ENCODE measurements at regions not wholly inside any gene's neighbourhood (a gene's known extent, or its start where the extent isn't known, plus 50 kb on each side); places are given as distances from the start of the nearest gene placed in this dataset.
"Not testable (repeated sequence)": the region's sequence is repeated elsewhere in the genome, so short reads cannot be mapped to it uniquely, and the experiment has no call there.

DNA sequence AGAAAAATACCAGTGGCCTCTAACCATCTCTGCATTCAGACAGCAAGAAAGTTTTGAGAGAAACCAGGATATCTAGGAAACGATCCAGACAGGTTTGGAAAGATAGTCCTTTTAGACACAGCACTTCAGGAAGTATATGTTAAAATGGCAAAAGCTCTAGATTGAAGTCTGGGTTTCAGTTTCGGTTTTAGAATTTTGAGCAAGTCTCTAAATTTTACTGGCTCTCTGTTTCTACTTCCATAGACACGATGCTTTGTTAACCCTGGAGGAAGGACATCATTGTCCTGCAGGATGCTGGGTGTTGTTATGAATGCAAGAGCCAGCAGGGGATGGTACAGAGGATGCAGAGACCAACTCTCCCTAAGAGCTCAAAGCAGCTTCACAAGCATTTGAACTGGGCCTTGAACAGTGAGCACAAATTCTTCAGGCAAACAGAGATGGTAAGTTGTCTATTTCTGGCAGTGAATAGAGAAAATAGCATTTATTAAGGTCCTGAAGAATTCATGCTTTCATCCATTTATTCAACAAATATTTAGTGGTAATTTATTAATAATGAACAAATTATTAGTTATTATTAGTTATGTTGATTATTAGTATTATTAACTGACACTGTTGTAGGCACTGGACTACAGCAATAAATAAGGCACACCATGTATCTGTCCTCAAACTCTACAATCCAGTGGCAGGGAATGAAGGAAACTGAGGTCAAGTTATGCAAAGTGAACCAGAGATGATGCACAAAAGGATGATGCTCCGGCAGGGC lies 152.7 kb upstream of the NRP1 start:
- no peak for DNase-seq

DNA sequence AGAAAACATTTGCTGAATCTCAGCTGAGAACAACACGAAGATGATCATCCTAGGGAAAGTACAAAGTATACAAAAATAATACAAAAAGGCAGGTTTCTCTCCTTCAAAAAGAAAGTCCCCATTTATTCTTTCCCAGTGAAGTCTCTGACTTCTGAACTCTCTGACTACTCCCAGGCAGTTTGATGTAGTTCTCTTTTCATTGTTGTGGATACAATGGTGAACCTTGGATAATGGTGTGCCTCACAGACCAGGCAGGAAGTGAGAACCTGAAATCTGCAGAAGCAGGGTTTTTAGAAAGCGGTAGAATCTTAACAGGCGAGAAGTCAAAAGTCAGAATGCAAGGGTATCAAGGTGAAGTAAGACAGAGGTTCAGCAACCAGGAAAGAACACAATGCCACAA lies 150.8 kb upstream of the NRP1 start:
- DNase-seq: no peak

DNA sequence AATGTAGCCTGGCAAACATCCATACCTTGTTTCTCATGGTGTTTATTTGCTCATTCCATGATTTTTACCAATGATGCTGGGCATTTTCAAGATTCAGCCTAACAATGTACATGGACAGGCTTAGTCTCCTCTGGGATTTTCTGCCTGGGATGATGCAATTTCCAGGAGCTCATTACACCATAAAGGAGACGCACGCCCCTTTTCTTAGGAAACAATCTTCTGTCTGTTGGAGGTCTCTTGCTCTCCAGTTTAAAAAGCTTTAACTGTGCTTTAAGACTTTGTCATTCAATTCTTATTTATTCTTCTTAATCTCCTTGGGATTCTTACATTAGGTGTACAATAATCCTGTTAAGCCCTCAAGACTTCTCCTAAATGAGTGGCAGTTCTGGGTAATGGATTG lies 150.3 kb upstream of the NRP1 start:
- no peak for DNase-seq

DNA sequence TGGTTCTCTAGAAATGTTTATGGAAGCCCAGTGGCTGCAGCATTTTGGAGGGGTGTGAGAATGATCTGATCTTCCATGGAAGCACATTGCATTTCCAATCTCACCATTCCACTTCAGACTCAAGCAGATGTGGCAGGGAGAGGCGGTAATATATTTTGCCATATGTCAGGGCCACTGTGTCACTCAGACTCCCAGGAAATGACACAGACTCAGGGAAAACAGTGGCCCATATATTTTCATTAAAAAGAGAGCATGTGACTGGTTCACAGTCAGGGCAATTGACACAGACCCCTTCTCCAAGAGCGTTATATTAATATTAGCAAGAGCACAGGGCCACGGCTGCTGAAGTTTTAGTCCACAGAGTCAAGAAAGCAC lies 149.3 kb upstream of the NRP1 start:
- no peak for DNase-seq

DNA sequence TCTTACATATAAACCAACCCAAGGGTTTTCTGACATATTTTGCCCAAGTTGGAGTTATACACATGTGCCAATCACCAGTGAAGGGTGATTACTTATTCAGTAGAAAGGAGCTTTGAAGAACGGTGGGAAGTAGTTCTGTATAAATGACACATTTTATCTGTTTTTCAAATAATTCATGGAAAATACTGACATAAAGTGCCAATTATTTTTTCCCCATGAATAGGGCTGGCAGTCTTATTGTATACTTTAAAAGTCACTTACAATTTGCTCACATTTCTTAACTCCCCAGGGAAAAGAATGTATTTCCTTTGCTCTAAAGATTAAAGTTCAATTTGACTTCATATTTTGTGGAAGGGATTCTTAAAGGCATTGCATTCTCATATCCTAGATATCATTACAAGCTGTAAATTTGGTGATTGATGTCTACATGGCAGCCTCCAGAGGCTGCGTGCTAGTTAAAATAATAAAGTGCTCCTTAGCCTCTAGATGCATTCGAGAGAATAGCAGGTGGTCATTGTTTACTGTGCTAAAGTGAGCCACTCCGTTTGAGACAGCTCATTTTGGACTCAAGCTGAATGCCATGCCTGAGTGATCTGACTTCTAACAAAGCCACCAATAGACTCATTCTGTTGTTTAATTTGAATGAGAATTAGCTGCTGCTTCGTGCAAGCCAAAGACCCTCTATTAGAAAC lies 148.8 kb upstream of the NRP1 start:
- no peak for DNase-seq

DNA sequence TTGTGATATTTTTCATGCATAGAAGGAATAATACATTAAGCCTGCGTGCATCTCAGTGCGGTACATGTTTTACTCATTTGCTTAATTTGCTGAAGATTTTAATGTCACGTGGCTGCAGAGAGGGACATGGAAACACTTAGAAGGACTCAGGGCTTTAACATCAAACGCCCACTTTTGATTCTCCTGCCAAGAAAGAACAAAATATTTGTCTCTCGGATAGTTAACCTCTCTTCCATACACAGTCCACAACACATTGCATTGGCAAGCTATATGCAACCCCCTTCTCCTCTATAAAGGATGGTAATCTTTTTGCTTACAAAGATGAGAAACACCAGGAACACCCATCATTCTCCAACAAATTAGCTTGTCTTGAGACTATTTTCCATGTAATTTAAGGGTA lies 148.0 kb upstream of the NRP1 start:
- DNase-seq: no peak

DNA sequence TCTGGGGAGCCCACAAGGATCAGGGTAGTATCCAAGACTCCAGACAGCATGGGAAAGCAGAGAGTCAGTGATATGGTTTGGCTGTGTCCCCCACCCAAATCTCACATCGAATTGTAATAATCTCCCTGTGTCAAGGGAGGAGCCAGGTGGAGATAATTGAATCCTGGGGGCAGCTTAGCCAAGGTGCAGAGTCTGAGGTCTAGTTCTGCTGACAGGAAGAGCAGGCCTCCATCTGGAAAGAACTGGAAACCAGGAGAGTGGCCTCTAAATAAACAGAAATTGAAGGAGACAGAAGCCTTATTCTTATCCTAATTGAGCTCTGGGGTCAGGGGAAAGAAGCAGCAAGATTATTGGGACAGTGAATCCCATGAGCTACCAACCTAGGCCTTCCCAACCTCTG lies 146.7 kb upstream of the NRP1 start:
- no peak for DNase-seq

DNA sequence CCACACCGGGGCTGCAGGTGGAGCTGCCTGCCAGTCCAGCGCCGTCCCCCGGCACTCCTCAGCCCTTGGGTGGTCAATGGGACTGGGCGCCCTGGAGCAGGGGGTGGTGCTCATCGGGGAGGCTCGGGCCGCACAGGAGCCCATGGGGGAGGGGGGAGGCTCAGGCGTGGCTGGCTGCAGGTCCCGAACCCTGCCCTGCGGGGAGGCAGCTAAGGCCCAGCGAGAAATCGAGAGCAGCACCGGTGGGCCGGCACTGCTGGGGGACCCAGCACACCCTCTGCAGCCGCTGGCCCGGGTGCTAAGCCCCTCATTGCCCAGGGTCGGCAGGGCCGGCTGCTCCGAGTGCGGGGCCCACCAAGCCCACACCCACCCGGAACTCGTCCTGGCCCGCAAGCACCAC lies 145.9 kb upstream of the NRP1 start:
- DNase-seq: not testable (repeated sequence)

DNA sequence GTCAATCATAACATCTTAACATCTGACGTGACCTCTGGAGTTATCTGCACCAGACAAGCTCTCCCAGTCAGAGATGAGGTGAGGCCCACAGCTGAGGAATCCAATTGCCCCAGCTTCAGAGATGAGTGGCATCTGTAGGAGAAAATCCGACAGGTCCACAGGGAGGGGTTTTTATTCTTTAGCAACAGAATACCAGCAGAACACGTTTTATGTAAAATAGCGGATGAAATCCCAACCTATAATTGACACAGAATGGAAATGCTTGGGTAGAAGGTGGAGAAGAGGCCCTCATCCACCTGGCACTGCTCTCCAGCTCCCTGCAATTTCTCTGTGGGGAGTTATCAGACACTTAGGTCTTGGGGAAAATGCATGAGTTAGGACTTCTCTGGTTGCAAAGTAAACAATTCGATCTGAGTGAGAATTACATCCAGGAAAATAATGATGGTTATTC lies 144.2 kb upstream of the NRP1 start:
- no peak for DNase-seq

DNA sequence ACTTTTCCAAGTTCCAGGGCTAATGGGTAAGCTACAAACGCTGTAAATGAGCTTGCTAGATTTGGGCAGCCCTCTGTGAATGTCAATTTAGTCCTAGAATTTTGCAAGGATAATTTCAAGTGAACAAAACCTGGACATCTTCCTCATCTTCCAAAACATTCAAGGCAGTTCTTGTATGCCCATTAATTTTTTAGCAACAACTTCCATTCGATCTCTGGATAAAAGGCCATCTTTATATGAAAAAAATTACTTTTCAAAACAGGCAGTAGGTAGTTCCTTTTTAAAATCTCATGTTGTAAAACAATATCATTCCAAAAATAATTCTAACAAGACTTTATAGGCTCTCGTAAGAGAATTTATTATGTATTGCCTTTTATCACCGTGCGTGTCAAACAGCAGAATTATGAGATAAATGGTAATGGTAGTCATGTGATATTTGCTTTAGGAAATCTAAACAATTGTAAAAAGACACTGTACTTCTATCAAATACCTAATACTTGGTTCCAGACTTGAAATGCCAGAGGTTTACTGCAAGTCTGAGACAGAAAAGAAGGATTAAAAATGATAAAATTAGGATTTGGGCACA lies 143.7 kb upstream of the NRP1 start:
- DNase-seq: no peak

DNA sequence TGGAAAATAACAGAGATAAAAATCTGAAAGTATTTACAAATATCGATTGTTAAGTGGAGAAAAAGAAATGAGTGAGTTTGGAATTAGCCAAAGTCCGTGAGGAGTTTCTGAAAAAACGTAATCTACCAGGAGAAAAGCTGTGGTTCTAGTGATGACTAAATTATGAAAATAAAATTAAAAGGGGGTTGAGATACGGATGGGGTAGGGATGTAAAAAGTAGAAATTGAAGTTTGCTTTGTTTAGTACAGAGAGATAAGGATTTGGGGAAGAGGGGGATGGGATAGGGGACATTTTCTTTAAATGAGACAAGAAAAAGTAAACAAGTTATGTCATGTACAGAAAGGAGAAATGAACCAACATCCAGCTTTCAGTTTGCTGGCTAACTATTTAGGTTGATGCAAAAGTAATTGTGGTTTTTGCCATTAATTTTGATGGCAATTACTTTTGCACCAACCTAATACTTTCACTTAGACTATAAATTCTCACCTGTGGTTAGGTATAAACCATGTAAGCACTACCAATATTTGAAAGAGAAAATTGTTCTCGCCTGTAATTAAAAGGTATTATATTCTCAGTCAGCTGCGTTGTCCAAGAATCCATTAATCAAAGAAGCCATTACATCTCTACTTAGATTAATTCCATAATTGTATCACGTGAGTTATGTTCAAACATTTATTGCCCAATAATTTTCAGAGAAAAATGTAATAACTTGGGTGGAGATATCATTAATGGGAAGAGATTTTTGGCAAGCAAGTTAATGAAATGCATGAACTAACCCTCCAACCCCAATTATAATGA lies 143.0 kb upstream of the NRP1 start:
- no peak for DNase-seq

DNA sequence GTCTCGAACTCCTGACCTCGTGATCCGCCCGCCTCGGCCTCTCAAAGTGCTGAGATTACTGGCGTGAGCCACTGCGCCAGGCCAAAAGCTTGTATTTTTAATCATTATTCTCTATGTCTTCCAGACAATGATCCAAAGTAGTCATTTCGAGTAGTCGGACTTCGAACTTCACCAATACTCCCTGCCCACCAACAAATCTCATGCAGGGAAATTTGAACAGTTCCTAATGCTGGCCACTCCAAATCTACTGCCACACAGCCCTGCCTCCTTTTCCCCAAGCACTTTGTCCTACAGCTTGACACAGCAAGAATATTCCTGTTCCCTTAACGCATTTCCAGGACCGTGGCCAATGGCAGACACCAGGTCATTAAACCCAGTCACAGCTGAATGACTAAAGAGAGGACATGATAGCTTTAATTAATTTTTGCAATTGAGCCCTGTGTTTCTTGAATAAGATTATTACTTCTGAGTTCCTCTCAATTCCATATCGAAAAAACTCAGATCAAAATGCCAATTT lies 142.3 kb upstream of the NRP1 start:
- no peak for DNase-seq

DNA sequence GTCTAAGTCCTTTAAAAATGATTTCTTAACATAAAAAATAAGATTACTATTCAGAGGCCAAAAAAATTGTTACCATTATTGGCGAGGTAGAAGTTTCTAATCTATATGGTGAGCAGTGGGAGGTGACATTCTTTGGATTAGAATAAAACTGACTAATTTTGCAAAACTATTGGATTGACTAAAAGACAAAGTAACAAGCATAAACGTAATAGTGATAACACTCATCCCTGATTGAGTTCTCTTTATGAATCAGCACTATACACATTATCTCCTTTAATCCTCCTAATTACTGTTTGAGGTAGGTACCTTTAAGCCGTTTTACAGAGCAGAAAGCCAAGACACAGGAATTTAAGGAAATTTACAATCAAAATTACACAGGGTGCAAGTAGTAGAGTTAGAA lies 139.2 kb upstream of the NRP1 start:
- no peak for DNase-seq

DNA sequence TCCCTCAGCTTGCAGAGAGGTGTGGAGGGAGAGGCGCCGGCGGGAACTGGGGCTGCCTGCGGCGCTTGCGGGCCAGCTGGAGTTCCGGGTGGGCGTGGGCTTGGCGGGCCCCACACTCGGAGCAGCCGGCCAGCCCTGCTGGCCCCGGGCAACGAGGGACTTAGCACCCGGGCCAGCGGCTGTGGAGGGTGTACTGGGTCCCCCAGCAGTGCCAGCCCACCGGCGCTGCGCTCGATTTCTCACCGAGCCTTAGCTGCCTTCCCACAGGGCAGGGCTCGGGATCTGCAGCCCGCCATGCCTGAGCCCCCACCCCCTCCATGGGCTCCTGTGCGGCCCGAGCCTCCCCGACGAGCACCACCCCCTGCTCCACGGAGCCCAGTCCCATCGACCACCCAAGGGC lies 133.5 kb upstream of the NRP1 start:
- DNase-seq: not testable (repeated sequence)

DNA sequence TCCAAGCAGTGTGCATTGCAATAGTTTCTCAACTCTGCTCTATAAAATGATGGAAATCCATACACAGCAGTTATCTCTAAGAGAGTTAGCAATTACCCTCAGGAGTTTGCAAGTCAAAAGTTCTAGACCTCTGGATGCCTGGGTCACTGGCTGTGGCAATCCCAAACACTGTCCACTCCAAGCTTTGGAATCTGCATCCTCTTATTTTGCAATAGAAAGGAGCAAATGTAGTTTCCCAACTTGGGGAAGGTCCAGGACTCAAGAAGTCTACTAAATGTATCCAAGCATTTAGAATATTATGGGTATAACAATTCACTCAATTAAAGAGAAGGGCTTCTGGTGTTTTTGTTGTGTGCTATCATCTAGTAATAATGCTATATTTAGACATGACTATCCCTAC lies 131.3 kb upstream of the NRP1 start:
- no peak for DNase-seq

DNA sequence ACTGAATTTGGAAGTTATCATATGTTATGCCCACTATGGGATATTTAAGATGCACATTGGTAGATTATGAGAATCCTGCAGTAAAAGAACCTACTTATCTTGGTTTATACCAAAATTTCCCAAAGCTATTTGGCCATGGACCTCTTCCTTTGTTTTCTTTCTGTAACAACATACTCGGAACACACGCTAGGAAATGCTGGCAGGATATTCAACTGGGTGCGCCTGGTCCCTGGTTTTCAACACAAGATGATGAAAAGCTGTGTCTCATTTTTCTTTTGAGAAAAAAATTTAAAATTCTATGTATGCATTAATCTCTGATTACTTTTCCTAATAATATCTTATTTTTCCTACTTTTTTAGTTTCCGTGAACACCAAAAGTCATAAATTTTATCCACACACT lies 128.5 kb upstream of the NRP1 start:
- no peak for DNase-seq

DNA sequence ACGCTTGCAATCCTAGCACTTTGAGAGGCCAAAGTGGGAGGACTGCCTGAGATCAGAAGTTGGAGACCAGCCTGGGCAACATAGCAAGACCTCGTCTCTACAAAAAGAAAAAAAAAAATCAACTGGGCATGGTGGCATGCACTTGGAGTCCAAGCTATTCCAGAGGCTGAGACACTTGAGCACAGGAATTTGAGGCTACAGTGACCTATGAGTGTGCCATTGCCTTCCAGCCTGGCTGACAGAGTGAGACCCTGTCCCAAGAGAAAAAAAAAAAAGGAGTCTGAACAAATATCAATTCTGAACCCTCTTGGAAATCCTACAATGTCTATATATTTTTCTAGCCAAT lies 126.8 kb upstream of the NRP1 start:
- DNase-seq: no peak

DNA sequence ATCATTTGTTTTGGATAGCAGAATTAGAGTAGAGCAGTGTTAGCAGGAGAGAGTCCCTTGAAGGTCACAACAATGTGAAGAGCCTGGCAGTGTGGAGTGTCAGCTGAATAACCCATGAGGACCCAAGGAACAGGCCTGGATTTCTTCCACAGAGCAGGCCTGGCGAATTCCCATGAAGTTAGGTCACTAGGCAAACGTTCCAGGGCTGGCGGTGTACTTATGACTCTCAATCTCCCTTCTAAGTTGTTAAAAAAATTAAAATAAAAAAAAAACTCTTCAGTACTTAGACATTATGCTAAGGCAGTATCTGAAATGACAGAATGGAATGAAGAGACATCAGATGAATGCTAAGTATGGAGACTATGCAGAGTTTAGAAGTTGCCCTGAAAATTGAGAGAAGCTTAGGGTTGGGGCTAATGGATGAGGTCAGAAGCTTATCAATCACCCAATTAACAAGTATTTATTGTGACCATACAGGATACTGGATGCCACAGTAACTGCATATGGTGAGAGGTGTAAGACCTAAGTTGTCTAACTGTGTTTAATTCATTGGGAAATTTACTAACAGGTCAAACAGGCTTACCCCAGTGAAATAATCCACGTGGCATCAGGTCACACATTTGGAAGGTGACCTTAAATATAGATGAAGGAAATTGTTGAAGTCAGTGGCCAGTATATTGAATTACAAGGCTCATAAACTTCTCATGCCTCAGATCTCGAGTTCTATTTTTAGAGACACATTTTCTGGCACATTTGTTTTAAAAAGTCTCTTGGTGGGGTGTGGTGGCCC lies 126.2 kb upstream of the NRP1 start:
- no peak for DNase-seq

DNA sequence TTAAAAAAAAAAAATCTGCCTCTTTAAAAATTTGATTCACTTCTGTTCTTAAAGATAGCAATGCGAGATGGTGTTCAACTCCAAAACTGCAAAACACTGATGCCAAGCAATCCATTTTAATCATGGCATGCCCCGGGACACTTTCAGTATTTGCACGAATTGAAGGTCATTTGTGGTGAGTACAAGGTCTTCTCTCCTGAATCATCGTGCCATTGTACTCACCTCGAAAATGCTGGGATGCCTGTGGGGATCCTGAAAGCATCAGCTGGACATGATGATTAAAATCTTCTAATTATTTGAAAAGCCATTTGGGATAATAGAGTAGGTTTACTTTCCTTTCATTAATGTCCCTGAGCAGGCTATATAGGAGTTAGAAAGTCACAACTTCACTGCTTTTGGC lies 125.1 kb upstream of the NRP1 start:
- no peak for DNase-seq

DNA sequence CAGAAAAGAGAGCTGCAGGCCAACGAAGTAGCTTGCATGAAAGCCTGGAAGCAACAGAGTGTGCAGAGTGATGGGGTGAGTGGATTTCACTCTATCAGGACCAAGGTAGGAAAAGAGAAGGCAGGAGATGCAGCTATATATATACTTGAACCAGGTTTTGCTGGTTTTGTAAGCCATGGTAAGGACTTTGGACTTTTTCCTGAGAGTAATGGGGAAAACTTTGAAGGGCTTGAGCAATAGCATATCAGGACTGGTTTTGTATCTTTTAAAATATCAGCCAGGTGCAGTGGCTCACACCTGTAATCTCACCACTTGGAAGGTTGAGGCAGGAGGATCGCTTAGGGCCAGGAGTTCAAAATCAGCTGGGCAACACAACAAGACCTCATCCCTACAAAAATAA lies 120.6 kb upstream of the NRP1 start:
- DNase-seq: no peak

DNA sequence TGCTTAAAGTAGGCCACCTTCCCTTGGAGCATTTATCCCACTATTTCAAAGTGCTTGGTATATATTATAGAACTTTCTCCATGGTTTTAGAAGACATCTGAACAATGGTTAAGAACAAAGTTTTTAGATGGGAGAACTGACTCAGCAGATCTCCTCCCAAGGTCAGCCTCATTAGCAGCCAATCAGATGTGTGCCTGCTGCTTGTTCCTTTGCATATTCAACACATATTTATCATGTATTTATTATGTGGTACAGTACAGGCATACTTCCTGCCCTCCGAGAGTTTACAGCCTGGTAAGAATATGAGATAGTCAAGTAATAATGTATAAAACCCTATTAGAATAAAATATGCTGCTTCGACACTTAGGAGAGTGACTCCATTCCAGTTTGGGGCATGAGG lies 120.1 kb upstream of the NRP1 start:
- no peak for DNase-seq

Data from stimulated activated naive CD4-positive, alpha-beta T cell treated with Interleukin-2 at 50 U/mL for 16 hours (primary cell).